Astrocyte (in vitro differentiated cells and primary cell): ENCODE measurements at regions not wholly inside any gene's neighbourhood (a gene's known extent, or its start where the extent isn't known, plus 50 kb on each side); places are given as distances from the start of the nearest gene placed in this dataset.

Source experiments
- DNase-seq: peaks from one replicate; pipeline ENCODE4 v3.0.0-alpha.2; 2010; ENCODE audit warnings: low read depth
- FAIRE-seq: peaks from 2 replicates; lab custom pipeline; 2011; peaks lifted over from hg19 to GRCh38; lab: Jason Lieb, UNC
- H2AFZ ChIP-seq: 2 replicates; pipeline ENCODE4 v1.6.0; 2012; ENCODE audit warnings: low read depth, low read length, inconsistent platforms
- H3K27ac ChIP-seq: 2 replicates; pipeline ENCODE4 v1.5.1; 2011; ENCODE audit warnings: low read depth, low read length, inconsistent platforms
- H3K27me3 ChIP-seq: 2 replicates; pipeline ENCODE4 v1.6.0; 2011; ENCODE audit warnings: low read length, inconsistent platforms; ENCODE audit not compliant: insufficient read depth
- H3K36me3 ChIP-seq: 2 replicates; pipeline ENCODE4 v1.5.1; 2011; ENCODE audit warnings: low read length, inconsistent platforms; ENCODE audit not compliant: insufficient read depth
- H3K4me1 ChIP-seq: 2 replicates; pipeline ENCODE4 v1.5.1; 2011; ENCODE audit warnings: low read length, inconsistent platforms; ENCODE audit not compliant: insufficient read depth
- H3K4me2 ChIP-seq: 2 replicates; pipeline ENCODE4 v1.6.0; 2012; ENCODE audit warnings: low read length, inconsistent platforms
- H3K4me3 ChIP-seq: 2 replicates; pipeline ENCODE4 v1.5.1; 2011; ENCODE audit warnings: low read depth, mild to moderate bottlenecking, low read length, inconsistent platforms; ENCODE audit not compliant: insufficient read depth
- H3K79me2 ChIP-seq: 2 replicates; pipeline ENCODE4 v1.6.0; 2012; ENCODE audit warnings: mild to moderate bottlenecking, low read length, inconsistent platforms; ENCODE audit not compliant: insufficient read depth
- H3K9ac ChIP-seq: 2 replicates; pipeline ENCODE4 v1.6.0; 2012; ENCODE audit warnings: mild to moderate bottlenecking, low read length, inconsistent platforms
- H3K9me3 ChIP-seq: 2 replicates; pipeline ENCODE4 v1.5.1; 2012; ENCODE audit warnings: low read depth, mild to moderate bottlenecking, low read length, inconsistent platforms; ENCODE audit not compliant: insufficient read depth
- H4K20me1 ChIP-seq: 2 replicates; pipeline ENCODE4 v1.6.0; 2012; ENCODE audit warnings: low read length, inconsistent platforms; ENCODE audit not compliant: insufficient read depth
- H3K27ac Mint-ChIP-seq: one replicate; pipeline ENCODE4 v1.8.0; 2021; ENCODE audit warnings: mild to moderate bottlenecking, mixed read lengths; ENCODE audit not compliant: unreplicated experiment
- H3K27me3 Mint-ChIP-seq: one replicate; pipeline ENCODE4 v1.8.0; 2021; ENCODE audit warnings: low read depth, mixed read lengths; ENCODE audit not compliant: unreplicated experiment
- H3K36me3 Mint-ChIP-seq: one replicate; pipeline ENCODE4 v1.8.0; 2021; ENCODE audit warnings: low read depth, mixed read lengths; ENCODE audit not compliant: unreplicated experiment
- H3K4me1 Mint-ChIP-seq: one replicate; pipeline ENCODE4 v1.8.0; 2021; ENCODE audit warnings: low read depth, mixed read lengths; ENCODE audit not compliant: unreplicated experiment
- H3K4me3 Mint-ChIP-seq: one replicate; pipeline ENCODE4 v1.8.0; 2021; ENCODE audit warnings: mild to moderate bottlenecking, moderate library complexity, mixed read lengths; ENCODE audit not compliant: unreplicated experiment
- H3K9me3 Mint-ChIP-seq: one replicate; pipeline ENCODE4 v1.8.0; 2021; ENCODE audit warnings: mild to moderate bottlenecking, mixed read lengths; ENCODE audit not compliant: unreplicated experiment
- EZH2 ChIP-seq: IDR thresholded peaks from 2 replicates; pipeline ENCODE4 v1.6.1; 2012; ENCODE audit warnings: mild to moderate bottlenecking, low read length, inconsistent platforms; ENCODE audit not compliant: insufficient read depth
- TF ChIP-seq, protein P1 (sequence below): IDR thresholded peaks from 2 replicates; pipeline ENCODE4 v1.5.1; 2011; ENCODE audit warnings: low read depth, mild to moderate bottlenecking, inconsistent platforms, low read length, moderate library complexity; ENCODE audit not compliant: insufficient read depth

DNA sequence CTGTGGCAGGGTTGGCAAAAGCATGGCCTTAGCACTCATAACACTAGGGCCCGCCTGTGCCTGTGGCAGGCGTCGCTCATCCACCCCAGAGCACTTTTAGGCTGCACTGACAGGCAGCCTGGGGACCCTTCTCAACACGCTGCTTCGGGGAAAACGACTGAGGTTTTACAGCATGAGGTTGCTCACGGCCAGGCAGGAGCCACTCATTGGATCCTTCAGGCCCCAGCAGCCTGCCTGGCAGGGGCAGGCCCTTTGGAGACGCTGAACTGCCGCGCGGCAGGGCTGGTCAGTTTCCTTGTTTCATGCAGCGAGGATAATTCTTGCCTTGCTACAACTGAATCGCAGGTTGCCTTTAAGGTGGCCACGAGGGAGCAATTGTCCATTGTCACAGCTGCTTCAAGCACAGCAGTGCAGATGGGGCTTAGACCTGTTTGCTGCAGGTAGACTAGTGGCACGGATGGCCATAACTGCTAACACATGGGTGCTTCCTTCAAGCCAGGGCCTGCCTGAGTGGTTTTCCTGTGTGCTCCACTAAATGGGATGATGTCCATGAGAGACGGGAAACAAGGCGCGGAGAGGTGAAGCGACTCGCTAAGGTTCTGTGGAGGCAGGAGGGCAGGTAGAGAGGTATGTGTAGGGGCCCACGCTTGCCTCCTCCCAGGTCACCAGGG is 49.9 kb upstream of the HS6ST1 start:
- Histone ChIP-seq H2AFZ (no peak overlapping the region), H3K27me3 (no peaks in the 10 kb centered on the region), H3K4me3 (no peak overlapping the region), H3K27ac (no peak overlapping the region), H4K20me1 (no peaks in the 10 kb centered on the region), H3K9me3 (no peaks in the 10 kb centered on the region), H3K4me2 (no peak overlapping the region), H3K4me1 (peaks cover 15% of the 10 kb centered on the region), H3K9ac (no peak overlapping the region), H3K36me3 (no peaks in the 10 kb centered on the region), H3K79me2 (no peaks in the 10 kb centered on the region)
- no peak for TF ChIP-seq EZH2
- TF ChIP-seq, protein P1, sequence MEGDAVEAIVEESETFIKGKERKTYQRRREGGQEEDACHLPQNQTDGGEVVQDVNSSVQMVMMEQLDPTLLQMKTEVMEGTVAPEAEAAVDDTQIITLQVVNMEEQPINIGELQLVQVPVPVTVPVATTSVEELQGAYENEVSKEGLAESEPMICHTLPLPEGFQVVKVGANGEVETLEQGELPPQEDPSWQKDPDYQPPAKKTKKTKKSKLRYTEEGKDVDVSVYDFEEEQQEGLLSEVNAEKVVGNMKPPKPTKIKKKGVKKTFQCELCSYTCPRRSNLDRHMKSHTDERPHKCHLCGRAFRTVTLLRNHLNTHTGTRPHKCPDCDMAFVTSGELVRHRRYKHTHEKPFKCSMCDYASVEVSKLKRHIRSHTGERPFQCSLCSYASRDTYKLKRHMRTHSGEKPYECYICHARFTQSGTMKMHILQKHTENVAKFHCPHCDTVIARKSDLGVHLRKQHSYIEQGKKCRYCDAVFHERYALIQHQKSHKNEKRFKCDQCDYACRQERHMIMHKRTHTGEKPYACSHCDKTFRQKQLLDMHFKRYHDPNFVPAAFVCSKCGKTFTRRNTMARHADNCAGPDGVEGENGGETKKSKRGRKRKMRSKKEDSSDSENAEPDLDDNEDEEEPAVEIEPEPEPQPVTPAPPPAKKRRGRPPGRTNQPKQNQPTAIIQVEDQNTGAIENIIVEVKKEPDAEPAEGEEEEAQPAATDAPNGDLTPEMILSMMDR: no peak
- FAIRE-seq (no peak), DNase-seq (no peak)
- H3K9me3 Mint-ChIP-seq: peaks cover 1% of the 10 kb centered on the region
- H3K27me3 Mint-ChIP-seq: peaks cover 28% of the 10 kb centered on the region
- peaks cover 18% of the 10 kb centered on the region for H3K4me1 Mint-ChIP-seq
- no peak overlapping the region for H3K4me3 Mint-ChIP-seq
- H3K27ac Mint-ChIP-seq: peak overlapping the region; percentile 62
- no peaks in the 10 kb centered on the region for H3K36me3 Mint-ChIP-seq

DNA sequence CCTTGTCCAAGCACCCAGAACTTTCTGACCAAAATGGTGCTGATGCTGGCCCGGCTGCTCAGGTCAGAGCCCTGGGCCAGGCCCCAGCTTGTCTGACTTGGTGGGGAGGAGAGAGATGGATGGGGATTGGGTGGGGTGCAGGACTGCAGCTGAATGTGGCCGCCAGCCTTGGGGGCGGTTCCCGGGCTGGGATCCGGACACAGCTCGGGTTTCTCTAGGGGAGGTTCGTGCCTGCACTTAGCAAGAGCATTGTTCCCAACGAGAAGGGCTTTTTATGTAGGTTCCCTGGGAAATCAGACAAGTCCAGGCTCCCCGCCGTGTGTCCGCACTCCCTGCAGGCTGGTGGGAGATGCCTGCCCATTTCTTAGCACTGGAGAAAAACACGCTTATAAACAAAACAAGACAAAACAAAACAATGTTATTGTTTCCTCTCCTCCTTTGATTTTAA is 50.5 kb upstream of the HS6ST1 start:
- H3K9ac ChIP-seq: no peak overlapping the region
- no peak overlapping the region for H3K27ac ChIP-seq
- H3K27me3 ChIP-seq: no peaks in the 10 kb centered on the region
- H3K4me1 Mint-ChIP-seq: peaks cover 19% of the 10 kb centered on the region
- FAIRE-seq (no peak), DNase-seq (no peak)
- H3K79me2 ChIP-seq: no peaks in the 10 kb centered on the region
- no peak overlapping the region for H3K27ac Mint-ChIP-seq
- peaks cover 29% of the 10 kb centered on the region for H3K27me3 Mint-ChIP-seq
- peaks cover 15% of the 10 kb centered on the region for H3K4me1 ChIP-seq
- H3K4me3 Mint-ChIP-seq: no peak overlapping the region
- H4K20me1 ChIP-seq: no peaks in the 10 kb centered on the region
- no peak overlapping the region for H2AFZ ChIP-seq
- H3K36me3 Mint-ChIP-seq: no peaks in the 10 kb centered on the region
- H3K9me3 ChIP-seq: no peaks in the 10 kb centered on the region
- no peaks in the 10 kb centered on the region for H3K36me3 ChIP-seq
- H3K4me3 ChIP-seq: no peak overlapping the region
- no peak overlapping the region for H3K4me2 ChIP-seq
- H3K9me3 Mint-ChIP-seq: peaks cover 3% of the 10 kb centered on the region
- TF ChIP-seq EZH2: no peak
- TF ChIP-seq, protein P1: no peak
